Heart right ventricle (tissue), 16 donors: ENCODE measurements at regions not wholly inside any gene's neighbourhood (a gene's known extent, or its start where the extent isn't known, plus 50 kb on each side); places are given as distances from the start of the nearest gene placed in this dataset.

Experiments
- ATAC-seq, 8 donors: fragments of 200-7000 bp; cut with Tn5 transposase; one replicate each; pipeline ENCODE4 v1.9.1; 2020; ENCODE audit warnings: mild to moderate bottlenecking in 8 of 8, moderate library complexity in 8 of 8, moderate number of reproducible peaks in 1 of 8
- DNase-seq, 2 donors: peaks; one replicate each; pipeline ENCODE4 v3.0.0-alpha.2; 2020
- H3K27ac ChIP-seq, 10 donors: fragments of 200-600 bp; sonication (generic) in 2 of 10; one replicate each; pipeline versions ENCODE4 v1.5.0 to v1.8.0; 2020 to 2022; ENCODE audit warnings: mild to moderate bottlenecking in 3 of 10
- H3K27me3 ChIP-seq, 7 donors: fragments of 200-600 bp; one replicate each; pipeline ENCODE4 v1.8.0; 2021 to 2022; ENCODE audit warnings: mild to moderate bottlenecking in 2 of 7
- H3K36me3 ChIP-seq, 9 donors: fragments of 200-600 bp; sonication (generic) in 1 of 9; one replicate each; pipeline versions ENCODE4 v1.5.0 to v1.8.0; 2020 to 2022; ENCODE audit warnings: mild to moderate bottlenecking in 2 of 9
- H3K4me1 ChIP-seq, 9 donors: fragments of 200-600 bp; sonication (generic) in 1 of 9; one replicate each; pipeline versions ENCODE4 v1.5.0 to v1.8.0; 2020 to 2022; ENCODE audit warnings: mild to moderate bottlenecking in 4 of 9
- H3K4me3 ChIP-seq, 10 donors: fragments of 200-600 bp; sonication (generic) in 2 of 10; one replicate each; pipeline versions ENCODE4 v1.5.0 to v1.8.0; 2020 to 2022; ENCODE audit warnings: mild to moderate bottlenecking in 7 of 10, moderate library complexity in 2 of 10
- H3K9me3 ChIP-seq, 11 donors: fragments of 200-600 bp in 10 of 11; sonication (generic) in 2 of 11; one replicate each; pipeline versions ENCODE4 v1.5.0 to v1.8.0; 2013 to 2022; ENCODE audit warnings: mild to moderate bottlenecking in 2 of 11, control low read depth in 1 of 11, moderate library complexity in 1 of 11
- WGBS, 2 donors: extraction: QIAGEN DNeasy Blood & Tissue Kit; methylation state at CpG; one replicate each; pipeline ENCODE4 v1.1.7; 2013; ENCODE audit warnings: inconsistent platforms in 1 of 2; 5-methylcytosine and 5-hydroxymethylcytosine counted together
- intact Hi-C, 10 donors: fragments of 100-400 bp; cut with DNase I; formaldehyde crosslinking; loops; one replicate each; pipeline versions ENCODE4 v1.11.1 to v1.14.2; 2022
- TF ChIP-seq, protein P1 (sequence below), 9 donors: fragments of 200-600 bp; sonication (generic) in 2 of 9; IDR thresholded peaks; one replicate each; pipeline versions ENCODE4 v1.5.0 to v1.8.0; 2021 to 2022; ENCODE audit warnings: antibody characterized with exemption in 9 of 9, mild to moderate bottlenecking in 5 of 9, moderate library complexity in 1 of 9
- donor health status: Arrhythmogenic right ventricular cardiomyopathy.
- donor health status: ischemic (EF 13 %, LVEDD 7.1; RV severe dilation, severe dysfunction).
- donor health status: healthy with polysubstance abuse.
- donor health status: DM: no; HTN: yes; CAD: no.
- donor health status: DM: no; HTN: no; CAD: no.
- donor health status: ischemic (EF 25% LVEDD 6.9; RV normal size, moderate dysfunction).
- donor health status: ischemic (EF 25% LVEDD 5.7; RV mildly dilated, moderate dysfunction).
- donor health status: healthy.
- donor health status: DM: yes; HTN: yes; CAD: no.
- donor health status: Ischemic cardiomyopathy.
- donor health status: ischemic (EF 35%, LVEDD 5.7; RV mildly dilated, moderate dysfunction).
- donor health status: nonischemic (EF 11% LVEDD 7.7; RV severe dilation, severe dysfunction).
- donor health status: DM: yes; HTN: yes; CAD: no.
- donor health status: PGD.
- donor health status: ischemic (EF 29% LVEDD 5.4; RV normal size, mild dysfunction).
- donor health status: nonischemic (EF 23%, LVEDD 6.1; RV moderate dilation, normal function).

DNA sequence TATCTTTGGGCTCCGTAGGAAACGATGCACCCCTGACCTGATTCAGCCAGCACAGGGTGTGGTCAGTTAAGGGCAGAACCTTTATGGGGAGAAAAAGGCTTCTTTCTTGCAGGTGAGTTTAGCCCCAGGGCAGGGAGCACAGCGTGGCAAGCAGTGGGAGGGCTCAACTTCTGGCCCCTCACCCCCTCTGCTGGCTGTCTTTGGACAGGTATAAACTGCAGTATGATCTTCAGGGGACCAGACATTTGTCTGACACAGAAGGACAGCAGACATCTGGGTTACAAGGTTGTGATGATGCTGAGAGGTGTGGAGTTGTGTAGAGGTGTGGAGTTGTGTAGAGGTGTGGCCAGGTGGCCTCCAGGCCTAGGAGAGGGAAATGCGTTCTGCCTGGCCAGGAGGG, 324.0 kb upstream of the PLET1 start:
- no peak overlapping the region for H3K4me3 ChIP-seq
- 68 to 73% methylated on average over 4 of the region's 4 CpGs for WGBS, 2 donors
- H3K27me3 ChIP-seq, result peaks cover 0 to 4% (median 0%) of the 10 kb centered on the region in 7 donors
- no peak for DNase-seq
- H3K27ac ChIP-seq, result no peak overlapping the region
- no peaks in the 10 kb centered on the region for H3K36me3 ChIP-seq
- H3K9me3 ChIP-seq, result no peaks in the 10 kb centered on the region
- TF ChIP-seq, protein P1, sequence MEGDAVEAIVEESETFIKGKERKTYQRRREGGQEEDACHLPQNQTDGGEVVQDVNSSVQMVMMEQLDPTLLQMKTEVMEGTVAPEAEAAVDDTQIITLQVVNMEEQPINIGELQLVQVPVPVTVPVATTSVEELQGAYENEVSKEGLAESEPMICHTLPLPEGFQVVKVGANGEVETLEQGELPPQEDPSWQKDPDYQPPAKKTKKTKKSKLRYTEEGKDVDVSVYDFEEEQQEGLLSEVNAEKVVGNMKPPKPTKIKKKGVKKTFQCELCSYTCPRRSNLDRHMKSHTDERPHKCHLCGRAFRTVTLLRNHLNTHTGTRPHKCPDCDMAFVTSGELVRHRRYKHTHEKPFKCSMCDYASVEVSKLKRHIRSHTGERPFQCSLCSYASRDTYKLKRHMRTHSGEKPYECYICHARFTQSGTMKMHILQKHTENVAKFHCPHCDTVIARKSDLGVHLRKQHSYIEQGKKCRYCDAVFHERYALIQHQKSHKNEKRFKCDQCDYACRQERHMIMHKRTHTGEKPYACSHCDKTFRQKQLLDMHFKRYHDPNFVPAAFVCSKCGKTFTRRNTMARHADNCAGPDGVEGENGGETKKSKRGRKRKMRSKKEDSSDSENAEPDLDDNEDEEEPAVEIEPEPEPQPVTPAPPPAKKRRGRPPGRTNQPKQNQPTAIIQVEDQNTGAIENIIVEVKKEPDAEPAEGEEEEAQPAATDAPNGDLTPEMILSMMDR (IDR thresholded peaks at IDR 0.05), result peak in 2 of 9 donors; percentile 6 to 18
- intact Hi-C loops, result loop anchor here (5.0 to 10.0 kb wide), 13 partner anchors 60 to 703 kb away; partner anchors contain the start of gene NCAM1 (in 4 of the 10)
- ATAC-seq, result peak in 3 of 8 donors; percentile 3 to 21 (median 5)
- peaks cover 0 to 32% (median 14%) of the 10 kb centered on the region in 9 donors for H3K4me1 ChIP-seq

- H3K36me3 ChIP-seq, result no peaks in the 10 kb centered on the region
- H3K4me3 ChIP-seq, result no peak overlapping the region
- peaks cover 0 to 11% (median 0%) of the 10 kb centered on the region in 9 donors for H3K4me1 ChIP-seq
- ATAC-seq, result peak in 1 of 8 donors; percentile 39
- peaks cover 0 to 4% (median 0%) of the 10 kb centered on the region in 7 donors for H3K27me3 ChIP-seq
- intact Hi-C loops, result loop anchor here (2.0 to 10.0 kb wide), 15 partner anchors 57 to 701 kb away; partner anchors contain the start of gene NCAM1 (in 3 of the 10)
- TF ChIP-seq, protein P1 (IDR thresholded peaks at IDR 0.05), result no peak
- no peak overlapping the region for H3K27ac ChIP-seq
- no peak for DNase-seq
- H3K9me3 ChIP-seq, result no peaks in the 10 kb centered on the region
- WGBS, 2 donors, result 64 to 69% methylated on average over 5 of the region's 5 CpGs
Measured at GRCh38 chr11:112587664-112588063, 327.0 kb upstream of the PLET1 start.

DNA sequence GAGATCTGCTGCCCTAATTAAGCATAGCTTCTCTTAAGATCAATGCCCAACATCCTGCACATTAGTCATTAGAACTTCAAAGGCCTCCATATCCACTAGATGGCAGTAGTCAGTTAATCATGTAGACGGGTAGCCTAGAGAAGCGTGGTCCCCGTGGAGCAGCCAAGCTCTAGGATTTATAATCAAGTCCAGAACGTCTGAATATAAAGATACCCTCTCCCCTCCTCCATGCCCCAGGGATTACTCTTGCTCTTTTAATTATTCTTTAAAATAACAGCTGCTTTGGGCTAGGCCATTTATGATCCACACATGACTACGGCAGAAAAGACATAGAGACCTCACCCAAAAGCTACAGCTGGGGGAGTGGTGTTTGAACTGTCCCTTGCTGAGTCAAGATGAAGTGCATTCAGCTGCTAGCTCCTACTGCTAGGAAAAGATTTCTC, 327.6 kb upstream of the PLET1 start:
- Histone ChIP-seq H3K36me3 (no peaks in the 10 kb centered on the region), H3K9me3 (no peaks in the 10 kb centered on the region), H3K27ac (no peak overlapping the region), H3K27me3 (peaks cover 0 to 4% (median 0%) of the 10 kb centered on the region in 7 donors), H3K4me3 (no peak overlapping the region), H3K4me1 (peaks cover 0 to 11% (median 0%) of the 10 kb centered on the region in 9 donors)
- peak; percentile 52 to 87 (median 82) for ATAC-seq
- DNase-seq, result peak; percentile 38 to 64
- intact Hi-C loops, result loop anchor here (2.0 to 10.0 kb wide), 15 partner anchors 57 to 701 kb away; partner anchors contain the start of gene NCAM1 (in 3 of the 10)
- TF ChIP-seq, protein P1 (IDR thresholded peaks at IDR 0.05), result peak; percentile 54 to 84 (median 73)
- WGBS, 2 donors, result 13 to 14% methylated on average over 5 of the region's 5 CpGs

- H3K4me1 ChIP-seq, result peaks cover 0 to 11% (median 0%) of the 10 kb centered on the region in 9 donors
- no peak overlapping the region for H3K4me3 ChIP-seq
- H3K27me3 ChIP-seq, result peaks cover 0 to 4% (median 0%) of the 10 kb centered on the region in 7 donors
- intact Hi-C loops, result loop anchor here (2.0 to 10.0 kb wide), 15 partner anchors 56 to 700 kb away; partner anchors contain the start of gene NCAM1 (in 3 of the 10)
- 61 to 65% methylated on average over 3 of the region's 3 CpGs for WGBS, 2 donors
- H3K9me3 ChIP-seq, result no peaks in the 10 kb centered on the region
- TF ChIP-seq, protein P1 (IDR thresholded peaks at IDR 0.05), result no peak
- ATAC-seq, result no peak
- H3K36me3 ChIP-seq, result no peaks in the 10 kb centered on the region
- DNase-seq, result no peak
- no peak overlapping the region for H3K27ac ChIP-seq
Measured at GRCh38 chr11:112589155-112589554, 328.5 kb upstream of the PLET1 start.
